GM18508 (cell line): ENCODE measurements at regions not wholly inside any gene's neighbourhood (a gene's known extent, or its start where the extent isn't known, plus 50 kb on each side); places are given as distances from the start of the nearest gene placed in this dataset.
"Not testable (repeated sequence)": the region's sequence is repeated elsewhere in the genome, so short reads cannot be mapped to it uniquely, and the experiment has no call there.

Experiments
- ATAC-seq: cut with Tn5 transposase; IDR thresholded peaks from one replicate; pipeline ENCODE4 v1.9.1; 2021; ENCODE audit warnings: moderate number of reproducible peaks; ENCODE audit not compliant: insufficient read depth, unreplicated experiment

DNA sequence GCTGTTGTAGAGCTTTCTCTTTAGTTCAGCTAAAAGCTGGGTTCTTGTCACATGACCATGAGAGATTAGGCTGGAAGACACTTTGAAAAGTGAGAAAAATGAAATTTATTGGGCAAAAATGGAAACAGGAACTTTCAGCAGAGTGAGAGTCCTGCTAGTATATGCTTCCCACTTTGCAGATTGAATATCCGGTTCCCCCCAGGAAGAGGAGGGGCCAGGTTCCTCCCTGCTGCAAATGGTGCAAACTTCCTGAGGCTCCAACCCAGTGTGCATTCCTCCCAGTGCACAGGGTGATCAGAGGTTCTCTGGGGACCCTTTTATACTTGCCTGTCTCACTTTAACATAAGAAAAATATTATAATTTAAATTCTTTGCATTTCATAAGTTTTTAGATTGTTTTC lies 119.9 kb upstream of the SPIN4 start:
- no peak for ATAC-seq

GRCh38 chrX:63470506-63470905 lies 119.4 kb upstream of the SPIN4 start:
- ATAC-seq: no peak

- ATAC-seq: no peak
These were observed 115.6 kb upstream of the SPIN4 start for GRCh38 chrX:63466690-63467089.

DNA sequence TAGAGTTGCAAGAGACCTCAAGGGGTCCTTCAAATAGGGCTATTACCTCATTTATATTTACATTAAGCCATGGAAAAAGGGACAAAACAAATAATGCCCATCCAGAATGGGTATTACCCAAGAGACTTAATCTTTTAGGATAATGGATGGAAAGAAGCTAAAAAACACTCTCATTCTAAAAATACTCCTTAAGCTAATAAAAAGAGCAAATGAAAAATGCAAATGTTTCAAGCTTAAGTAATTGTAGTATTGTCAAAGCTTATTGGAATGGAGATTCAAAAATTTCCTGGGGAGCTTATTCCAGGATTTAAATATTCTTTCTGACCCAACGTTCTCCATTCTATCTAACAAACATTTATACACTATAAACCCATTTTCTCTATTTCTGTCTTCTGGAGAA lies 107.8 kb upstream of the SPIN4 start:
- no peak for ATAC-seq

- ATAC-seq: no peak
These were observed 102.4 kb upstream of the SPIN4 start for GRCh38 chrX:63453571-63453970.

DNA sequence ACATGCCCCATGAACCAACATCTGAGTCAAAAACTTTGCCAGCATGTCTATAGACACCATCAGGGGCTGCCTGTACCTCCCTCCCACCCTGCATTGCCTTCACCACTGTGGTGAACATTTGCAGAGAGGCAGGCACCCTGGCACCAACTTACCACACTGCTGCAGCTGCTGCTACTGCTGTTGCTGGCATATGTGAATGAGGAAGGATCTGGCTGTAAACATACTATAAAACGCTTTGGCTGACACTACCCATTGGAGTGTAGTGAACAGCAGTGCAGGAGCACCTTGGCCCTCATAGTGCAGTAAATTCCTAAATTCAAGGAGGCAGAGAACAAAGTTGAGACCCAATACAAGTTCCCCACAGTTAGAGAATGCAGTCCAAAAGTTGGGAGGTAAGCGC lies 90.6 kb upstream of the SPIN4 start:
- no peak for ATAC-seq

DNA sequence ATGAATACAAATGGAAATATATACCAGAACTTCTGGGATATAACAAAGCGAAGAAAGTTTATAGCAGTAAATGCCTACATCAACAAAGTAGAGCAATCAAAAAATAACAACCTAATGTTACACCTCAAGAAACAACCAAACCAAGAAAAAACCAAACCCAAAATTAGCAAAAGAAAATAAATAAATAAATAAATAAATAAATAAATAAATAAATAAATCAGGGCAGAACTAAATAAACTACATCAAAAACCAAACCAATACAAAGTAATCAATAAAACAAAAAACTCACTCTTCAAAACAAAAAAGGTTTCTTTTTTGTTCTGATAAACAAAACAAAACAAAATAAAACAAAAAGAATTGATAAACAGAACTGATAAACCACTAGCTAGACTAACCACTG lies 88.4 kb upstream of the SPIN4 start:
- ATAC-seq: no peak

- no peak for ATAC-seq
These were observed 85.7 kb upstream of the SPIN4 start for GRCh38 chrX:63436865-63437264.

DNA sequence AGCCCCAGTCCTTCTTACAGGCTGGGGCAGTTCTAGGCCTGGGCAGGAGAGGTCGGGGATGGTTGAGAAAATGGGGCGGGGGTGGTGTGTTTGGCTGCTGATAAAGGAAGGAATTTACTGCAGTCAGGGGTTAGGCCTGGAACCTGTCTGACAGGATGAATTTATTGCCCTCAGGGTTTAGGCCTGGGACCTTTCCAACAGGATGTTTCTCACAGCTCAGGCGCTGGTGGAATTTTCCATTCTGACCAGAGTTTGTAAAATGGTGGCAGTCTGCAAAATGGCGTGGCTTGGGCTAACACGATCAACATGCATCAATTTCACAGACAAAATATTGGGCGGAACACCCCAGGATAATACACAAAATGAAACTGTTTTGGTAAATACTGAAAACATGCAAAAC lies 83.5 kb upstream of the SPIN4 start:
- ATAC-seq: no peak

DNA sequence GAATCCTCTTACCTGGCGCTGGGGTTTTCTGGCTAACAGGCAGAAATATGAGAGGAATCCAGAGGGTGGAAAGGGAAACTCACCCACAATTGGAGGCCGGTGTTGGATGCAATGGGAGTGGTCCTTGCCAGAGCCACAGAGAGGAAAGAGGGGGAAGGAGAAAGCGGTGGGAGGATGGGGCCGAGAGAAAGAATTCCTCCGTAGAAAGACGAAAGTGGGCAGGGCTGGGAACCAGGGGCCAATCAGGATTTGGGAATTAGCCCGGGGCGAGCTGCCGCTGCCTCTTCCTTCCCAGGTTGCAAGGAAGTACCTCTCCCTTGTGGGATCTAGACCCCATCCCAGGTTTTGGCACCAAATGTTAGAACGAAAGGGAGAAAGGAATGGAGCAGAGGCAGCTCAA lies 83.1 kb upstream of the SPIN4 start:
- no peak for ATAC-seq

DNA sequence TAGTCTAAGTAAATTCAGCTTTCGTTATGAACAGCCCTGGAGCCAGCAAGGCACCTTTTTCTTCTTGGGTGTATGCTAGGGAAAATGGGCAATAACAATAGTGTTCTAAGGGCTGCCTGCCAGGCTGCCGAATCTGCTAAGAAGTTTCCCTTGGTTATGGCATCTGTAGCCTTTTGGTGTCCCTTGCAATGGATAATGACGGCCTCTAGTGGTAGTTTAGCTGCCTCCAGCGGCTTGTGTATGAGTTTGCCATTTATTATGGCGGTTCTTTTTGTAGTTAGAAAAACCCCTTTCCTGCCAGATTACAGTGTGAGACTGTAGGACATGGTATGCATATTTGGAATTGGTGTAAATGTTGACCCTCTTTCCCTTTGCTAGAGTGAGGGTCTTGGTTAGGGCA lies 78.9 kb upstream of the SPIN4 start:
- ATAC-seq: no peak

DNA sequence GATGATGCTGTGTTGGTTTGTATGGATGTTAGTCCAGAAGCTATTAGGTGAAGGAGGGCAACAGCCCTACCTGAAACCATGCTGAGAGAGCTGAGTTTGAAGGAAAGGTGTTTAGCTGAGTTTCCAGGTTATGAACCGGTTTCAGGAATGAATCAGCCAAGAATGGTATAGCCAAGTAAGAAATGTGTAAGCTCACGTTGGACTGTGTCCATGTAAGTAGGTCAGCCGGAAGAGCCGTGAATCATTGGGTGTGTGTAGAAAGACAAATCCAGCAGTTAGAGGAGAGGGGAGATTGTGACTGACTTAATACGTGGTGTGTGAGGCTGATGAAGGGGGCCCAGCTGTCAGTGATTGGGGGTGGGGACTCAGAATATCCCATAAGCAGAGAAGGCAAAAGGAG lies 77.2 kb upstream of the SPIN4 start:
- no peak for ATAC-seq

- ATAC-seq: no peak
These were observed 75.4 kb upstream of the SPIN4 start for GRCh38 chrX:63426519-63426918.

DNA sequence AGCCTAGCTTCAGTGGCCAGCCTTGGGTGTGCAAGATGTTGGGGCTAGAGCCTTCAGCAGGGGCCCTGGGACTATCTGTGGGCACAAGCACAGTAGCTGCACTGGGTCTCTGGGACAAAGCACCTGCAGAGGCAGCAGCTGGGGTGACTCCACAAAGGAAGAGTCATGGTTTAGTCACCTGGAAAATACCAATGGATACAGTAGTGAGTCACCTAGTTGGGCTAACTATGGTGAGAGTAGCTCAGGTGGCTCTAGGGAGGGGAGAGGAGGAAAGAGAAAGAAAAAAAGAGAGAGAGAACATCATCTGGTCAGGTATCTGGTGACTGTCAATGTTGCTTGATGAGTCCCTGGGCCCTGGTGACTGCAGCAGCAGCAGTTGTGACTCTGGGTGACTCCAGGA lies 72.9 kb upstream of the SPIN4 start:
- no peak for ATAC-seq

- ATAC-seq: no peak
These were observed 70.3 kb upstream of the SPIN4 start for GRCh38 chrX:63421411-63421810.

- no peak for ATAC-seq
These were observed 67.1 kb upstream of the SPIN4 start for GRCh38 chrX:63418211-63418610.

- no peak for ATAC-seq
These were observed 66.5 kb upstream of the SPIN4 start for GRCh38 chrX:63417649-63418048.

- not testable (repeated sequence) for ATAC-seq
These were observed 58.8 kb upstream of the SPIN4 start for GRCh38 chrX:63409934-63410333.

GRCh38 chrX:63408050-63408449 lies 56.9 kb upstream of the SPIN4 start:
- ATAC-seq: no peak

GRCh38 chrX:63404332-63404731 lies 53.2 kb upstream of the SPIN4 start:
- ATAC-seq: no peak

DNA sequence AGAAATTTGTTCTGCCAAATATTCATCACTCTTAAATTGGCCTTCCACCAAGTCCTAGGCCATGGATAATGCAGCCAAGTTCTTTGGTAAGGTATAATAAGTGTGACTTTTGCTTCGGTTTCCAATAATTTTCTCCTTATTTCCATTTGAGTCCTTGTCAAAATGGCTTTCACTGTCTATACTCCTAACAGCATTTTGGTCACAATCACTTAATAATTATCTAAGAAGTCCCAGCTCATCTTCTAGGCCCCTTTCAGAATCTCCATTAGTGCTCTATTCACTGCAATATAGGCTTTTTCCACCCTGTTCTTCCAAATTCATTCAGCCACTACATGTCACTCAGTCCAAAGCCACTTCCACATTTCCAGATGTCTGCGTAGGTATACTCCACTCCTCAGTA lies 51.0 kb upstream of the SPIN4 start:
- no peak for ATAC-seq
